NCI-H1417 (cell line): ENCODE measurements at regions not wholly inside any gene's neighbourhood (a gene's known extent, or its start where the extent isn't known, plus 50 kb on each side); places are given as distances from the start of the nearest gene placed in this dataset.
"Not testable (repeated sequence)": the region's sequence is repeated elsewhere in the genome, so short reads cannot be mapped to it uniquely, and the experiment has no call there.

Experiments used
- DNase-seq, 3 experiments: peaks; one replicate each; lab custom pipeline; 2025; lab: John Stamatoyannopoulos, UW

- DNase-seq = no peak
Measured at GRCh38 chr4:138800421-138800820, 215.2 kb upstream of the NOCT start.

GRCh38 chr4:138798404-138798803 lies 217.2 kb upstream of the NOCT start:
- DNase-seq = peak in 1 of 3 experiments; percentile 20

DNA sequence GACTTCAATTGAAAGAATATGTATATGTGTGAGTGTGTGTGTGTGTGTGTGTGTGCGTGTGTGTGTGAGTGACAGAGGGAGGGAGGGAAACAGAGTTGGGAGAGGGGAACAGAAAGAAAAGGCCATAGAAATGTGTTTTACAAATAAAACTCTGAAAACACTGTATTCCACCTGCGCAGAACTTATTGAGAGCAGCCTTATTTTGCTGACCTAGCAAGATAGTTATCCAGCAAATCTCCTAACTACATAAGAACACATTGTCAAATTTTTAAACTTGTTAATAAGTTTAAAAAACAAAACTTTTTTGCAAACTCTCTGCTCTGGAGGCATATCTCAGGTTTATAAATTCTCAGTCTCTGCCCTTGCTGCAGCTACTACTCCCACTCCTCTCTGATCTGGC lies 217.9 kb upstream of the NOCT start:
- no peak for DNase-seq

GRCh38 chr4:138796761-138797160 lies 218.8 kb upstream of the NOCT start:
- no peak for DNase-seq

- DNase-seq = no peak
Measured at GRCh38 chr4:138790706-138791340, 224.8 kb upstream of the NOCT start.

DNA sequence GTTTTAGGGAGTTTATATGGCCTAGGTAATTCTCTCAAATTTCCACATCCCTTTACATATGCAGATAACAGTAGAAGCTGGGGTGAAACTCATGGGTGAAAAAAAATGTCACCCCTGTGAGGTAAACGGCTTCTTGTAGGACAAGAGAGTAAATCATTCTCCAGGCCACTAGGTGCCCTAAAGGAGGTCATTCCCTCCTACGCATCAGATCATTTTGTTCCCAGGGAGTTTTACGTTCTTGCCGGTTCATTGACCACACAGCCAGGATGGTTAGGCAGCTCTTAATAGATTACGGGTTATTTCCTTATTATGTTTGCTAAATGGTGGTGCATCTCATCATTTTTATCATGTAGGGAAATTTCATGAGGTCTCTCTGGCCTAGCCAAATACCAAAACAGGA lies 225.8 kb upstream of the NOCT start:
- no peak for DNase-seq

DNA sequence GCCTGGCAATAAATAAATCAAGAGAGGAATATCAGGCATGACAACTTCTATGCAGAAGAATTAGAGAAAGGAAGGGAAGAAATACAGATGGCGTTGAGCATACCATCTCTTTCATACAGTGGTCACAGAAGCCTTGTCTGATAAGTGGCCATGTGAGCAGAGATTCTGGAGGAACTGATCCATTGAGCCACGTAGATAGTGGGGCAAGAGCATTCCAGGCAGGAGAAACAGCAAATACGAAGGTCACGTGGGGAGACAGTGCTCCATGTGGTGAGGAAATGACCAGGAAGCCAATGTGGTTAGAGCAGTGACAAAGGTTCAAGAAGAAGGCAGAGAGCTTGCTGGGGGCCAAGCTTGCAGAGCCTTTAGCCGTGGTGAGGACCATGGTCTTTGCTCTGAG lies 226.7 kb upstream of the NOCT start:
- no peak for DNase-seq

- DNase-seq = no peak
Measured at GRCh38 chr4:138788267-138788790, 227.3 kb upstream of the NOCT start.

DNA sequence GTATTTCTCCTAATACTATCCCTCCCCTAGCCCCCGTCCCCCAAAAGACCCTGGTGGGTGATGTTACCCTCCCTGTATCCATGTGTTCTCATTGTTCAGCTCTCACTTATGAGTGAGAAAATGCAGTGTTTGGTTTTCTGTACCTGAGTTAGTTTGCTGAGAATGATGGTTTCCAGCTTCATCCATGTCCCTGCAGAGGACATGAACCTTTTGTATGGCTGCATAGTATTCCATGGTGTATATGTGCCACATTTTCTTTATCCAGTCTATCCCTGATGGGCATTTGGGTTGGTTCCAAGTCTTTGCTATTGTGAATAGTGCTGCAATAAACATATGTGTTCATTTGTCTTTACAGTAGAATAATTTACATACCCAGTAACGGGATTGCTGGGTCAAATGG lies 235.8 kb upstream of the NOCT start:
- DNase-seq = not testable (repeated sequence)

- no peak for DNase-seq
Measured at GRCh38 chr4:138775890-138776289, 239.7 kb upstream of the NOCT start.

DNA sequence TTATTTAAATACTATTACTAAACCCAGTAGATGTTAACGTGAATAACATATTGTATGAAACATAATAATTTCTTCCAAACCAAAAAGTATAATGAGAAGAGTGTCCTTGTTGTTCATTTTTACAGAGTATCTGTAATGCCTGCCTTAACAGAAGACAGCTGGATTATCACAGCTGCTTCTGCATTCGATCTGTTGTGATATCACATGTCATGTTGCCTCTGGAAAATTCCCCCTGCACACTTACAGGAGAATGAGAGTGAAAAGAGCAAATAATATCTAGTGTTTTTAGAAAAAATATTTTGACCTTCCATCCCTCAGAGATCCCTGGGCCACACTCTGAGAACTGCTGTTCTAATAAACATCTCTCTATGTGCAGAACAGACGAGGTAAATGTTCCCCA lies 240.1 kb upstream of the NOCT start:
- DNase-seq = no peak

GRCh38 chr4:138774940-138775339 lies 240.6 kb upstream of the NOCT start:
- DNase-seq = no peak

DNA sequence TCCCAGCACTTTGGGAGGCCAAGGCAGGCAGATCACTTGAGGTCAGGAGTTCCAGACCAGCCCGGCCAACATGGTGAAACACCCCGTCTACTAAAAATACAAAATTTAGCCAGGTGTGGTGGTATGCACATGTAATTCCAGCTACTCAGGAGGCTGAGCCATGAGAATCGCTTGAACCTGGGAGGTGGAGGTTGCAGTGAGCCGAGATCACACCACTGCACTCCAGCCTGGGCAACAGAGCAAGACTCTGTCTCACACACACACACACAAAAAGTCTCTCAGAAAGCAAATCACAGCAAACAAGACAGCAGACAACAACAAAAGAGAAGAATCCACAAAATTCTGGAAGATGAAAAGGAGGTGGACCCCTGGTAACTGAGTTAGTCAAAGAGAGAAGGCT lies 241.5 kb upstream of the NOCT start:
- DNase-seq = not testable (repeated sequence)

- no peak for DNase-seq
Measured at GRCh38 chr4:138773321-138773720, 242.3 kb upstream of the NOCT start.

GRCh38 chr4:138772366-138772765 lies 243.2 kb upstream of the NOCT start:
- DNase-seq = no peak

DNA sequence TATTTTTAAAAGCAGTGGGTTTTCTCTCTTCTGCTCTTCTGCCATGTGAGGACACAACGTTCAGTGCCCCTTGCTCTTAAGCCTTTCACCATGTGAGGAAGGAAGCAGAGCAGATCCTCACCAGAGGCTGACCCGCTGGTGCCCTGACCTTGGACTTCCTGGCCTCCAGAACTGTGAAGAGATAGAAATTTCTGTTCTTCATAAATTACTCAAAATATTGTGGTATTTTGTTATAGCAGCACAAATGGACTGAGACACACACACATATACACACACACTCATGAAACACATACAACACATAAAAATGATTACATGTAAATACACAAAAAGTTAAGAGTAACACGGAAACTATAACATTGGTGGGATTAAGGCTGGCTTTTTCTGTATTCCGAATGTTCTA lies 244.8 kb upstream of the NOCT start:
- no peak for DNase-seq

GRCh38 chr4:138766332-138766731 lies 249.2 kb upstream of the NOCT start:
- no peak for DNase-seq

GRCh38 chr4:138765442-138765841 lies 250.1 kb upstream of the NOCT start:
- no peak for DNase-seq

DNA sequence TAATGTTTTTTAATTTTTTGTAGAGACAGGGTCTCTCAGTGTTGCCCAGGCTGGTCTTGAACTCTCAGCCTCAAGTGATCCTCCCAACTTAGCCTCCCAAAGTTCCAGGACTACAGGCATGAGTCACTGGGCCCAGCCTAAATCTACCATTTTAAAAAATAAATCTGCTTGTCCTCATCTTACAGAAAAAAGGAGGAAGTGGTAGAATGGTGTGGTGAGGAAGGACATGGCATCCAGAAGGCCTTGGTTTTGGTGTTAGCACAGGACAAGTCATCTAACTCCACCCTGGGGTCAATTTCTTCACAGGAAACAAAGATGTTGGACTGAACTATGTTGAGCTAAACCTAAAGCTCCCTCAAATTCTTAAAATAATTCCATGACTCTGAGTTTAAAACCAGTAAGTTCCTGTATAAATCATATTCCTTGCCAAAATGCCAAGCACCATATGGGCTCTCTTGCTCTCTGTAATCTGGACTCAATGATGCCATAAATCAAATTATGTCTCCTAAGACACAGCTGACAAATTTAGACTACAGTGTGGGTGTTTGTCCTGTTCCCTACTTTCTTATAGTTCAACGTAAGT lies 253.9 kb upstream of the NOCT start:
- DNase-seq = no peak

- DNase-seq = no peak
Measured at GRCh38 chr4:138759554-138759902, 256.1 kb upstream of the NOCT start.

DNA sequence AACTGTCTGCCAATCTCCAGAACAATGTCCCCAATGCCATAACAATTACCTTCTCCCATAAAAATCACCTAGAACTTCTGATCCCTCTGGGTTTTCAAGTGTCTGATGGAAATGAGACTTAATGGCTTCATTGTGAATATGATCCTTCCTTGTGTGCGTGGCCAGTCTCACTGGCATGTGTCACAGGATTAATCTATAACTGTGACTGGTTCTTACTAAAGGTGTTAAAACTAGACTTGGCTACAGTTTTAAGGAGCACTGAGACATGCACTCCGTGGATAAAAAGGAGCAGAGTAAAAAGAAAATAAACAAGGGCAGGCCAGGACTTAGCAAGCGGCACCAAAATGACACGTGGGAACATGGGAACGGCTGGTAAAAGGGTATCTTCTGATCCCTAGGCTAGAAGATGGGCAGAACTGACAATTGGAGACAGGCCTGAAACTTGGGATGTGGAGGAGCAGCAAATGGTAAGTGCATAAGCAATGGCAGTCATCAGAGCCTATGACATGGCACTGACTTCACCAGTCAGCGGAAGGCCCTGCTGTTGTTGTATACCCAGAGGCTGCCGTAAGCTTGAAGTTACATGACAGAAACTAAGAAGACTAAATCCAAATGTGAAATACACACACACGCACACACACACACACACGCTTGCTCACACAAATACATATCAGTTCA lies 256.6 kb upstream of the NOCT start:
- no peak for DNase-seq

DNA sequence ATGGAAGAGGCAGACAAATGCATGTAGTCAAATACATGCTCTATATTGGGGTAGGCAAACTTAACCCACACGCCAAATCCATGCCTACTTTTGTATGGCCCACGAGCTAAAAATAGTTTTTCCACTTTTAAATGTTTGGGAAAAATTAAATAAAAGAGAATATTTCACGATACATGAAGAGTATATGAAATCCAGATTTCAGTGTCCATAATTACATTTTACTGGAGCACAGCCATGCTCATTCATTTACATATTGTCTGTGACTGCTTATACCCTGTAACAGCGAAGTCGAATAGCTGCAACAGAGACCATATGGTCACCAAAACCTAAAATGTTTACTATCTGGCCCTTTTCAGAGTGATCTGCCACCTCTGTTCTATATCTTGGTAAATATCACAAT lies 257.4 kb upstream of the NOCT start:
- no peak for DNase-seq

DNA sequence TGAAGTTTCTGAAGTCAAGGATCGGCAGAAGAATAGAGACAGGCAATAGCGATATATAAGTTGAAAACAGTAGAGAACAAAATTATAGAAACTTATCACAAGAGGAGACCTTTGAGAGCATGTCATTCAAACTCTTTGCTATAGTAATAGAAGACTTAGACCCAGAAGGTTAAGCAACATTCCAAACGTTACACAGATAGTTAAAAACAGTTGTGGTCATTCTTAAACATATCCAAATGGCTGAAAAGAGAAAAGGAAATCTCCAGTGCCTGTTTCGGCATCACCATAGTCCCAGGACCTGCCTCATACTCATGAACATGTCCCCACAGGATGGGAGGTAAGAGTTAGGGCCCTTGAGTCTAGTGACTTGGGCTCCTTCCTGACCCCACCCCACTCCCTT lies 258.1 kb upstream of the NOCT start:
- no peak for DNase-seq

GRCh38 chr4:138756519-138756918 lies 259.1 kb upstream of the NOCT start:
- DNase-seq = no peak
